ENCODE measurements at regions not wholly inside any gene's neighbourhood (a gene's known extent, or its start where the extent isn't known, plus 50 kb on each side); places are given as distances from the start of the nearest gene placed in this dataset.

- TF ChIP-seq AR (CRISPR knock-in tag; IDR thresholded peaks at IDR 0.05) (no peak), ERG (CRISPR knock-in tag; IDR thresholded peaks at IDR 0.05) (no peak), MXD4 (CRISPR knock-in tag; IDR thresholded peaks at IDR 0.05; ENCODE audit: borderline replicate concordance) (no peak), ZMAT4 (CRISPR knock-in tag; IDR thresholded peaks at IDR 0.05) (no peak), HMGA2 (CRISPR knock-in tag; IDR thresholded peaks at IDR 0.05) (no peak), SOX15 (CRISPR knock-in tag; IDR thresholded peaks at IDR 0.05) (no peak), TEAD4 (CRISPR knock-in tag; IDR thresholded peaks at IDR 0.05) (no peak), MYBL2 (CRISPR knock-in tag; IDR thresholded peaks at IDR 0.05) (no peak)
Measured at GRCh38 chr20:16111852-16112412, 461.3 kb downstream of the KIF16B start (continued).

- CTCF ChIA-PET, result no interaction called here
- Mint-ChIP-seq H3K4me3 (no peak overlapping the region), H3K36me3 (peaks cover 2% of the 10 kb centered on the region; the same call in 1 of the 2 replicates), H3K27ac (no peak overlapping the region), H3K9me3 (peaks cover 21% of the 10 kb centered on the region), H3K4me1 (peaks cover 7% of the 10 kb centered on the region), H3K27me3 (ENCODE audit: low read depth) (no peaks in the 10 kb centered on the region)
- no peak for DNase-seq (ENCODE audit: low spot score)
- ATAC-seq, result no peak
- no peak for TF ChIP-seq ZBTB21 (CRISPR knock-in tag; IDR thresholded peaks at IDR 0.05; ENCODE audit: borderline replicate concordance)
- TF ChIP-seq ZMAT4 (CRISPR knock-in tag; IDR thresholded peaks at IDR 0.05), result no peak
- no peak for TF ChIP-seq SMAD3 (CRISPR knock-in tag; IDR thresholded peaks at IDR 0.05; ENCODE audit: borderline replicate concordance)
- TF ChIP-seq ZNF671 (CRISPR knock-in tag; IDR thresholded peaks at IDR 0.05), result no peak
- TF ChIP-seq OVOL2 (CRISPR knock-in tag; IDR thresholded peaks at IDR 0.05; ENCODE audit: borderline replicate concordance), result no peak
- no peak for TF ChIP-seq ZNF532 (CRISPR knock-in tag; IDR thresholded peaks at IDR 0.05; ENCODE audit: borderline replicate concordance)
- POLR2A ChIA-PET, result no interaction called here
Measured at GRCh38 chr20:16111172-16111832, 461.9 kb downstream of the KIF16B start.
